Nephron progenitor cell (in vitro differentiated cells): ENCODE measurements at regions not wholly inside any gene's neighbourhood (a gene's known extent, or its start where the extent isn't known, plus 50 kb on each side); places are given as distances from the start of the nearest gene placed in this dataset.

Experiments
- DNase-seq: peaks from one replicate; pipeline ENCODE4 v3.0.0; 2021
- H3K27ac Mint-ChIP-seq: 2 replicates; pipeline ENCODE4 v1.8.0; 2021; ENCODE audit warnings: mild to moderate bottlenecking, moderate library complexity, mixed read lengths
- H3K27me3 Mint-ChIP-seq: 2 replicates; pipeline ENCODE4 v1.8.0; 2021; ENCODE audit warnings: mild to moderate bottlenecking, low read depth, mixed read lengths; ENCODE audit not compliant: poor library complexity
- H3K36me3 Mint-ChIP-seq: 2 replicates; pipeline ENCODE4 v1.8.0; 2021; ENCODE audit warnings: low read depth, mixed read lengths
- H3K4me1 Mint-ChIP-seq: 2 replicates; pipeline ENCODE4 v1.8.0; 2021; ENCODE audit warnings: mixed read lengths
- H3K4me3 Mint-ChIP-seq: 2 replicates; pipeline ENCODE4 v1.8.0; 2021; ENCODE audit warnings: mild to moderate bottlenecking, moderate library complexity, mixed read lengths
- H3K9me3 Mint-ChIP-seq: 2 replicates; pipeline ENCODE4 v1.8.0; 2021; ENCODE audit warnings: mild to moderate bottlenecking, moderate library complexity, mixed read lengths
- TF ChIP-seq, protein P1 (sequence below): fragments of 200-600 bp; sonication (generic); IDR thresholded peaks from 2 replicates; pipeline ENCODE4 v1.5.0; 2021; ENCODE audit warnings: antibody characterized with exemption

DNA sequence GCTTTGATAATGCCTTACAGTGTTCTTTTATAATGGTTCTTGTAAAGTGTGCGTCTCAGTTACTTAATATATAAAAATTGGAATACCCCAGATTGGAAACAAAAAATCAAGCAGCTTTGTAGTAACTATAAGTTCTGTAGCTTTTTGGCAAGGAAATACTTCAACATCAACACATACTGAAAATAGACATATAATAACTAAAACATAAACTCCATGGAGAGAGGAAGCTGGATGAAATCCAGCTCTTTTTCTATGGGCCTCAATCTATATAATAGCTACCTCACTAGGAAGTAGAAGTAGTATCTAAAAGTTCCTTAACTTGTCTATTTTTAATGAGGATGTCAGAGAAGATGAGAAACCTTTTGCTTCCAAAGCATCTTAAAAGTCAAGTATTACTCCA is 313.3 kb upstream of the NFIA start:
- H3K27ac Mint-ChIP-seq = no peak overlapping the region

DNA sequence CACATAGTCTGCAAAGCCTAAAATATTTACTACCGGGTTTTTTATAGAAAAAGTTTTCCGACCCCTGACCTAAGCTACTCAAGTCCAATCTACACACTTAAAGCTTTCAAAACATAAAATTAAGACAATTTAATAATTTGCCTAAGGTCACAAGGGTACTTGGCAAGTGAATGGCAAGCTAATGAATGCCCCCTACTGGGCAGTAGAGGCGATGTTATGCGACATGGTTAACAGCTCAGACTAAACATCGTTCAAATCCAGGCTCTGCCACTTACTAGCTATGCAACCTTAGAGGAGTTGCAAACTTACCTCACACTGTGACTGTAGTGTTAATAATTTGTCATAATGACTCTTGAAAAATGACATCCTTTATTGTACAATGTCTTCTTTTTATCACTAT is 317.2 kb upstream of the NFIA start:
- Mint-ChIP-seq H3K4me3 (no peak overlapping the region), H3K27me3 (peaks cover 8% of the 10 kb centered on the region), H3K36me3 (no peaks in the 10 kb centered on the region), H3K9me3 (peaks cover 5% of the 10 kb centered on the region), H3K27ac (no peak overlapping the region), H3K4me1 (no peaks in the 10 kb centered on the region)
- TF ChIP-seq, protein P1, sequence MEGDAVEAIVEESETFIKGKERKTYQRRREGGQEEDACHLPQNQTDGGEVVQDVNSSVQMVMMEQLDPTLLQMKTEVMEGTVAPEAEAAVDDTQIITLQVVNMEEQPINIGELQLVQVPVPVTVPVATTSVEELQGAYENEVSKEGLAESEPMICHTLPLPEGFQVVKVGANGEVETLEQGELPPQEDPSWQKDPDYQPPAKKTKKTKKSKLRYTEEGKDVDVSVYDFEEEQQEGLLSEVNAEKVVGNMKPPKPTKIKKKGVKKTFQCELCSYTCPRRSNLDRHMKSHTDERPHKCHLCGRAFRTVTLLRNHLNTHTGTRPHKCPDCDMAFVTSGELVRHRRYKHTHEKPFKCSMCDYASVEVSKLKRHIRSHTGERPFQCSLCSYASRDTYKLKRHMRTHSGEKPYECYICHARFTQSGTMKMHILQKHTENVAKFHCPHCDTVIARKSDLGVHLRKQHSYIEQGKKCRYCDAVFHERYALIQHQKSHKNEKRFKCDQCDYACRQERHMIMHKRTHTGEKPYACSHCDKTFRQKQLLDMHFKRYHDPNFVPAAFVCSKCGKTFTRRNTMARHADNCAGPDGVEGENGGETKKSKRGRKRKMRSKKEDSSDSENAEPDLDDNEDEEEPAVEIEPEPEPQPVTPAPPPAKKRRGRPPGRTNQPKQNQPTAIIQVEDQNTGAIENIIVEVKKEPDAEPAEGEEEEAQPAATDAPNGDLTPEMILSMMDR = peak; percentile 57
- DNase-seq = no peak

More for the DNA sequence above, 313.3 kb upstream of the NFIA start:
- no peak overlapping the region for H3K4me3 Mint-ChIP-seq
- DNase-seq = no peak
- no peaks in the 10 kb centered on the region for H3K36me3 Mint-ChIP-seq
- H3K27me3 Mint-ChIP-seq = peaks cover 8% of the 10 kb centered on the region
- TF ChIP-seq, protein P1 = no peak
- H3K9me3 Mint-ChIP-seq = peaks cover 34% of the 10 kb centered on the region
- H3K4me1 Mint-ChIP-seq = no peaks in the 10 kb centered on the region

DNA sequence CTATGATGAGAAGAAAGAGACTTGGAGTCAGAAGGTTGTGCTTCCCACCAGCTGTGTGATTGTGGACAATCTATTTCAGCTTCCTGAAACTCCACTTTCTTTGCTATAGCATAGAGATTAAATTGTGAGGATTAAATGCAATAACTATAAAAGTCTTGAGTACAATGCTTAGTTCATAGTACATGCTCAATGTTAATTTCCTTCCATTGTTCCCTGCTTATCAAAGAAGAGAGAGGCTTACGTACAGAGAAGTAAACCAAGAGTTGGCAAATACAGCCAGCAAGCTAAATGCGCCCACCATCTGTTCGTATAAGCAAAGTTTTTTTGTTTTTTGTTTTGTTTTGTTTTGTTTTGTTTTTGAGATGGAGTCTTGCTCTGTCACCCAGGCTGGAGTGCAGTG is 317.9 kb upstream of the NFIA start:
- H3K4me3 Mint-ChIP-seq = no peak overlapping the region
- TF ChIP-seq, protein P1 = no peak

DNA sequence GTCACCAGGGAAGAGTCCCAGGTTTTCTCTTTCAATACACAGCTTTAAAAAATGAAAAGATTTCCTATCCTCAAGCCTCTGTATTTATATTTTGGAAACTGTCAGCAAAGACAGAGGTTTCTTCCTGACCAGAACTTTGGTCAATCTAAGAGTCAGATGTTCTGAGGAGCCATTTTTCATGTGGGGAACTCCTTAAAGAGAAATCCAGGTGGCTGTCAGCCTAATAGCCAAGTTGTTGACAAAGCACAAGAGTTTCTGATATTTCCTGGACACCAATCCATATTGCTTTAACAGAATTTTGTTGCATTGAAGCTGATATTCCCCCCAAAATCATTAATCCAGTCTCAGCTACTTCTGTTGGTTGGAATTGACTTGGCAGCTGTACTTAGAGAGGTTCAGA is 318.6 kb upstream of the NFIA start:
- no peaks in the 10 kb centered on the region for H3K4me1 Mint-ChIP-seq
- H3K27me3 Mint-ChIP-seq = peaks cover 8% of the 10 kb centered on the region
- DNase-seq = no peak
- TF ChIP-seq, protein P1 = no peak
- no peak overlapping the region for H3K27ac Mint-ChIP-seq
- no peaks in the 10 kb centered on the region for H3K9me3 Mint-ChIP-seq
- H3K36me3 Mint-ChIP-seq = no peaks in the 10 kb centered on the region
- H3K4me3 Mint-ChIP-seq = no peak overlapping the region

More for the DNA sequence above, 317.9 kb upstream of the NFIA start:
- no peak overlapping the region for H3K27ac Mint-ChIP-seq
- H3K36me3 Mint-ChIP-seq = no peaks in the 10 kb centered on the region
- peaks cover 8% of the 10 kb centered on the region for H3K27me3 Mint-ChIP-seq
- DNase-seq = no peak
- H3K9me3 Mint-ChIP-seq = no peaks in the 10 kb centered on the region
- H3K4me1 Mint-ChIP-seq = no peaks in the 10 kb centered on the region

DNA sequence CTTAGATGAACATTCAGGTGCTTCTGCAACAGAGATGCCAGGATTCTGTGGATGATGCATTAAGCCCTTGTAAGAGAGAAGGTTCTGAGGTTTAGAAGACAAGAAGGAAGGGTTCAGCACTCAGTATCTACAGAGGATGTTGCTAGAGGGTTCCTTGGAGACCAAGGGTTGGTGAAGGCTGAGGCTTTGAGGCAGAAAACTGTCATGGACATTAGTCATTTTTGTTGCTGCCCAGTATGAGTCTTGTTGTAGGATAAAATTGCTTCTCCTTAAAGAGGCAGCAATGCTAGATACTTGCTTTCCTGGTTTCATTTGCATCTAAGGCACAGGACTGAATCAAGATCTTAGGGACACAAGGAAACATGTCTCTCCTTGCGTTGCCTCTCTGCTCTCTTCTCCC is 319.4 kb upstream of the NFIA start:
- H3K27ac Mint-ChIP-seq = no peak overlapping the region
- H3K36me3 Mint-ChIP-seq = no peaks in the 10 kb centered on the region
- TF ChIP-seq, protein P1 = no peak
- DNase-seq = no peak
- H3K4me3 Mint-ChIP-seq = no peak overlapping the region
- no peaks in the 10 kb centered on the region for H3K4me1 Mint-ChIP-seq
- H3K27me3 Mint-ChIP-seq = peaks cover 5% of the 10 kb centered on the region
- no peaks in the 10 kb centered on the region for H3K9me3 Mint-ChIP-seq

DNA sequence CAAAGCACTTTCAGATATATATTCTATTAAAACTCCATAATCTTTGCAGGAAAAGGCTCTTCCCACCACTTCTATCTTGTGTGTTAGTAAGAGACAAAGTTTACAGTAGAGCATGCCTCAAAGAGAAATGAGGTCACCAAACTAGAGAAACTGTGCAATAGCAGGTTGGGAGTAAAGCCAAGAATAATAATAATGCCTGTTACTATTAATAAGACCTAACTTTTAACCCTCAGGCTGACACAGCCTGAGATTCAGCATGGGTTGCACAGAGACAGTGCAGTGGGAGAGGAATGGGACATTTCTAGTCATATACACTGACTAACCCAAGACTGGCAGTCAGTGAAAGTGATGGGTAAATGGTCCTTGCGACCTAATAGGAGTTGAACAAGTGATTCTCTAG is 320.2 kb upstream of the NFIA start:
- Mint-ChIP-seq H3K4me1 (no peaks in the 10 kb centered on the region), H3K9me3 (no peaks in the 10 kb centered on the region), H3K27me3 (peaks cover 4% of the 10 kb centered on the region), H3K27ac (no peak overlapping the region), H3K4me3 (no peak overlapping the region), H3K36me3 (no peaks in the 10 kb centered on the region)
- TF ChIP-seq, protein P1 = no peak
- no peak for DNase-seq
